GM12875 (cell line): ENCODE measurements at regions not wholly inside any gene's neighbourhood (a gene's known extent, or its start where the extent isn't known, plus 50 kb on each side); places are given as distances from the start of the nearest gene placed in this dataset.
A peak's percentile ranks its signal among the peaks of the same experiment; 100 is the strongest.

Source experiments
- H3K4me3 ChIP-seq: one replicate; pipeline ENCODE4 v1.5.1; 2011; ENCODE audit warnings: low read depth, low read length, control low read depth
- TF ChIP-seq, protein P1 (sequence below): IDR thresholded peaks from 2 replicates; pipeline ENCODE4 v1.5.1; 2011; ENCODE audit warnings: low read depth, mild to moderate bottlenecking, control low read depth, inconsistent platforms, low read length, moderate library complexity, borderline replicate concordance; ENCODE audit not compliant: insufficient read depth

DNA sequence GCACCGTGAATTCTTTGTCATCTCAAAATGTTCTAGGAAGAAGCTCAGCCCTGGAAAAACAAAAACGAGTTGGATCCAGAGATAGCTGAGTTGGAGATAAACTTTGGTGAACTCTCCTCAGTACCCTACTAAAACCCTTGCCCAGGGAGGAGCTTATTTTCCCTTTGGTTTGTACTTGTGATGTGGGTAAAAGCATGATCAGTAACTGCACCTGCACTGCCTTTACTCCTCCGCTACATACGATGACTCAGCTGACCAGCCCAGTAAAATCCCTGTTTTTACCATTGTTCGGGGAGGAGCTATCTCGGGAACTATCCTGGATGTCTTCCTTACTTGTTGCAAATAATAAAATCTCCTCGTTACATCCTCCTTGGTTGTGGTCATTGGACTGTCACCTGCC is 359.3 kb downstream of the SH2D4B start:
- H3K4me3 ChIP-seq, result no peak overlapping the region
- TF ChIP-seq, protein P1, sequence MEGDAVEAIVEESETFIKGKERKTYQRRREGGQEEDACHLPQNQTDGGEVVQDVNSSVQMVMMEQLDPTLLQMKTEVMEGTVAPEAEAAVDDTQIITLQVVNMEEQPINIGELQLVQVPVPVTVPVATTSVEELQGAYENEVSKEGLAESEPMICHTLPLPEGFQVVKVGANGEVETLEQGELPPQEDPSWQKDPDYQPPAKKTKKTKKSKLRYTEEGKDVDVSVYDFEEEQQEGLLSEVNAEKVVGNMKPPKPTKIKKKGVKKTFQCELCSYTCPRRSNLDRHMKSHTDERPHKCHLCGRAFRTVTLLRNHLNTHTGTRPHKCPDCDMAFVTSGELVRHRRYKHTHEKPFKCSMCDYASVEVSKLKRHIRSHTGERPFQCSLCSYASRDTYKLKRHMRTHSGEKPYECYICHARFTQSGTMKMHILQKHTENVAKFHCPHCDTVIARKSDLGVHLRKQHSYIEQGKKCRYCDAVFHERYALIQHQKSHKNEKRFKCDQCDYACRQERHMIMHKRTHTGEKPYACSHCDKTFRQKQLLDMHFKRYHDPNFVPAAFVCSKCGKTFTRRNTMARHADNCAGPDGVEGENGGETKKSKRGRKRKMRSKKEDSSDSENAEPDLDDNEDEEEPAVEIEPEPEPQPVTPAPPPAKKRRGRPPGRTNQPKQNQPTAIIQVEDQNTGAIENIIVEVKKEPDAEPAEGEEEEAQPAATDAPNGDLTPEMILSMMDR, result no peak

DNA sequence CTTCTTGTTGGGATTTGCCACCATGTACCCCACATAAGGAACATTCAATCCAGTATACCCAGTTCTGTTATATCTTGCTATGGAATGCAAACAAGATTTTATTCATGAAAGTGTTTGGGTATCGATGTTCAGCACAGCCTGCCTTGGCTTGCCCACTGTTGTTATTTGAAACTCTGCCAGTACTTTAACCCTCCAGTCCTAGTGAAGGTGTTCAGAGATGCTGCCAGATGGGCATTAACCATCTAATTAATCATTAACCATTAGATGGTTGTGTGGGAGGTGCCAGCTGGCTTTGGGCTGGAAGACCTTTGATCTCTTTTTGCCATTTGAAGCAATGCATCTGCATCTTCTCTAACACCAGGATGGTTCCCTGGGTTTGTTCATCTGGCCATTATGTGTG is 363.0 kb downstream of the SH2D4B start:
- TF ChIP-seq, protein P1, result no peak
- H3K4me3 ChIP-seq, result no peak overlapping the region

DNA sequence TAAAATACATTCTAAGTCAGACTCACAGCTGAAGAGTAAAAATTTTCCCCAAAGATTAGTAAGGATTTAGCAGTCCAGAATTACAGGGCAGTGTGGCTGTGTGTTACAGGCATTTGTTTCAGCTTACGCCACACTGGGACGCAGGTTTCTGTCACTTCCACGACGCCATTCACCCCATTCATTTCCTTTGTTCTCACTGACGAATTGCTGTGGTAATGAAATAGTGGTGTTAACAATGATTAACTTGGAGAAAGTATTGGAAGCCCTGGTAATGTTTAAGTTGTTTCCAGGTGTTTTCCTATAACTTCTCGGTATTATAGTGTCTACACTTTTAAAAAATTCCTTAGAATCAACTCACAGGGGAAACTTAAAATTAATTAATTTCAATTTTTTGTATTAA is 370.9 kb downstream of the SH2D4B start:
- TF ChIP-seq, protein P1, result no peak
- H3K4me3 ChIP-seq, result no peak overlapping the region

DNA sequence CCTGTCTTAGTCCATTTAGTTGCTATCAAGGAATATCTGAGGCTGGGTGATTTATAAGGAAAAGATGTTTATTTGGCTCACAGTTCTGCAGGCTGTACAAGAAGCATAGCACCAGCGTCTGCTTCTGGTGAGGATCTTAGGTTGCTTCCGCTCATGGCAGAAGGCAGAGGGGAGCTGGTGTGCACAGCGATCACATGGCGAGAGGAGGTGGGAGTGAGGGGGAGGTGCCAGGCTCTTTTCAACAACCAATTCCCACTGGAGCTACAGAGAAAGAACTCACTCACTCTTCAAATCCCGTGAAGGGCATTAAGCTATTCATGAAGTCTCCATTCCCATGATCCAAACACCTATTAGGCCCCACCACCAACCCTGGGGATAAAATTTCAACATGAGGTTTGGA is 371.6 kb downstream of the SH2D4B start:
- TF ChIP-seq, protein P1, result no peak
- no peak overlapping the region for H3K4me3 ChIP-seq

DNA sequence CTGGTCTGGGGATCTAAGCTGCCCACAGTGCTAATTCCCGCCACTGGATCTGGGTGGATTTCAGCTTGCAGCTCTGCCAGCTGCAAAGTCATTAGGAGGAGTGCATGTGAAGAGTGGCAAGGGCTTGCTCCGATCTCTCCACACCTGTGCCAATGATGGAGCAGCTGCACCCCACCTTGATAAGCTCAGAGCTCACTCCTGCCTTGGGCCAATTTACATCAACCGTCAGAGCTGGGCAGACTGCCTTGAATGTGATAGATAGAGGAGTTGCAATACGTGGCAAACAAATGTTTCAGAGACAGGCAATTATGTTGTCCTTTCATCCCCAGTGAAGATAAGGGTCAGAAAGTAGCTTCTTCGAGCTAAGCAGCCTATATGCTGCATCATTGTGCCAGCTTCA is 379.9 kb downstream of the SH2D4B start:
- H3K4me3 ChIP-seq, result no peak overlapping the region
- TF ChIP-seq, protein P1, result no peak

DNA sequence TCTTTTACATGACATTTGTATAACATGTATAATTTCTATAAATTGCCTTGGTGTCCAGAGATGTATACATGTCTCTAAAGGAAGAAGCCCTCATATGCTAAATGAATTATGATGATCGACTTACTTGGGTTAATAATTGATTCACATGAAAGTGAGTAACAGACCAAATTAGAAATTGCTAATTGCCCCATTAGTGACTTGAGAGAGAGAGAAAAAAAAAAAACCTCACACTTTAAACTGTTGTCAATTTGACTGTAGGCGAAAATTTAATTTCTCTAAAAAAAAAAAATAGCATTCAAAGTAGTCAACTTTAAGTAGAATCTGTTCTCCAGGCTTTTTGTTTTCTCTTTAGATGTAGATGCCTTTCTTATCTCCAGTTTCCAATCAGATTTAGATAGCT is 383.3 kb downstream of the SH2D4B start:
- H3K4me3 ChIP-seq, result no peak overlapping the region
- TF ChIP-seq, protein P1, result no peak

DNA sequence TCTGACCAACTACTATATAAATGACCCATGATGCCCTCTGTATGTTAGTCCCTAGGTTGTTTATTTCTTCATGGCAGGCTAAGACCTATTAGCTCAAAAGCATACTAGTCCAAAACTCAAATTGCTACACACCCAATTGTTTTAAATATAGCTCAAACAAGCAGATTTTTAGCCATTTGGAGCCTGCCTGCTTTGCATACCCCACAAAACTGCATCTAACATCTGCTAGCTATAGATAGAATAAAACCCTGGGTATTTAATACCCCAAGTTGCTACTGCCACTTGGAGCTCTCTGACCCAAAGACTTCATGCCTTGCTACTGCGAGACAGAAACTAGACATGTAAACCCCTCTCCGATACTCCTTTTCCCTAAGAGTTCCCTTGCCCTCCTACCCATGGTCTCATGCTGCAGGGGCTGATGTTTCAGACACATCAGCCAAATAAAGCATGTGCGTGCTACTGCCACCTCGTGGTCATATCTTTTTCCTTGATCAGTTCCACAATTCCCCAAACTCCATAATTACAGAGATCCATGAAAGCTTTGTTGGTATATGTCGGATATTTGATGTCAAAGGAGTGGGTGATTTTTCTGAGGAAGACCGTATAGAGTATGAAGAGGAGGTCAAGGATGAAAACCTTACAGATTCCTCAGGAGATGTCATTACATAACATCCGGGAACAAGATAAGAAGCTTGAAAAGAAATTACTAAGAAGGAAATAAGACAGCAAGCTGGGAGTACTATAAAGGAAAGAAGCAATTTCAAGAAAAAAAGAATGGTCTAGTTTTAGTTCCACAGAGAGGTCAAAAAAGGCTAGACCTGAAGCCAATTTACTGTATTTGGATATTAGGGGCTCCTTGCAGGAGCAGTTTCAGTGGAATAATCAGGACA is 386.6 kb downstream of the SH2D4B start:
- no peak overlapping the region for H3K4me3 ChIP-seq
- TF ChIP-seq, protein P1, result peak; percentile 56; the same call in 1 of the 2 replicates
